GM18873 (cell line): ENCODE measurements at regions not wholly inside any gene's neighbourhood (a gene's known extent, or its start where the extent isn't known, plus 50 kb on each side); places are given as distances from the start of the nearest gene placed in this dataset.
"Not testable (repeated sequence)": the region's sequence is repeated elsewhere in the genome, so short reads cannot be mapped to it uniquely, and the experiment has no call there.

Source experiments
- ATAC-seq: cut with Tn5 transposase; IDR thresholded peaks from one replicate; pipeline ENCODE4 v1.9.1; 2021; ENCODE audit warnings: mild to moderate bottlenecking, moderate library complexity, moderate number of reproducible peaks; ENCODE audit not compliant: unreplicated experiment, low FRiP score

- no peak for ATAC-seq
These were observed 340.0 kb upstream of the NRP1 start for GRCh38 chr10:33674491-33674890.

- ATAC-seq = no peak
These were observed 339.5 kb upstream of the NRP1 start for GRCh38 chr10:33673839-33674415.

DNA sequence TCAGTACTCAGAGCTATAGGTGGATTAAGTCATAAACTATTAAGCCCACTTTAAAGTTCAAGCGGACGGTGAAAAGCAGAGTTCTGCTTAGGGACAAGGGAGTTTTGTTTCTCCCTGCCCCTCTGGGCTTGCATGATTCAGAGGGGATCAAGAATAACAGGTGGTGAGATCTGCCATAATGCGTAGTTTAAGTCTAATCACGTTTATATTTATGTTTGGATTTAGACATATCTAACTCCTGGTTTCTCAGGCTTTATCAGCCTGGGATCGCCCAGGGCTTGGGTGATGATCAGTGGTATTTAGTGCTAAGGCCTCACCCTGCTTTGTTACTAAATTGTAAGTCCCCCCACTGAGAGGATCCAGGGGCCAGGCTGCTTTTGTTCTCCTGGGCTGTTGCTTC is 335.4 kb upstream of the NRP1 start:
- ATAC-seq = no peak

DNA sequence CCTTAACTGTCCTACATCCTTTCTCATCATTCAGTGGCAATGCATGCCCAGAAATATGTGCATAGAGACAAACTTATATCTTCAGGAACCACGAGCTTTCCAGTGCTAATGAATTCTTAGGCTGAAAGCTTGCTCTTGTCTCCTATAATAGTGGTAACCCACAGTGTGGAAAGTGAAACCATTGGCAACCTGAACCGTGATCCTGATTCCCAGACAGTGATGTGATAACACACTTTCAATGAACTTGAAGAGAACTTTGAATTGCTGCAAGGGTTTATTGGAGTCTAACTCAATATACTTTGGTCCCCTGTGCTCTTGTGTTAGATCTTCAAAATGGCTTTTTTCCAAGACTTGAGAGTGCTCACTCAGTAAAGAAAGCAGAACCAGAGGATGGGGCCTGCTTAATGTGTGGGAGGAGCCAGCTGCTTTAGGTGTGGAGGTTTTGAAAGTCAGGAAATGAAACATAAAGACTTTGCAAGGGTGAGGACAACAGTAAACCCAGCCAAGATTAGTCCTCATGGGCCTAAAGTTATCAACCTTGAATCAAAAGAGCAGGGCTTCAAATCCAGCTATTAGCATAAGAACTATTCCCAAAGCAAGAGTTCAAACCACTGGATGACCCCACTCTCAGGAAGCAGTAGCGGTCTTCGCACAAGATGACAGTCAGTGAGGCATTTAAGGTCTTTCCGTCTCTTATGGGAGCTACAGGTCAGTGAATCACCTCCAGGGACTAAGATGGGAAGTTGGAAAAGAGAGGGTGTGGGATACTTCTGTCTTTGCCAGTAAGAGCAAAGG is 332.4 kb upstream of the NRP1 start:
- no peak for ATAC-seq

- ATAC-seq = no peak
These were observed 331.0 kb upstream of the NRP1 start for GRCh38 chr10:33665501-33665900.

DNA sequence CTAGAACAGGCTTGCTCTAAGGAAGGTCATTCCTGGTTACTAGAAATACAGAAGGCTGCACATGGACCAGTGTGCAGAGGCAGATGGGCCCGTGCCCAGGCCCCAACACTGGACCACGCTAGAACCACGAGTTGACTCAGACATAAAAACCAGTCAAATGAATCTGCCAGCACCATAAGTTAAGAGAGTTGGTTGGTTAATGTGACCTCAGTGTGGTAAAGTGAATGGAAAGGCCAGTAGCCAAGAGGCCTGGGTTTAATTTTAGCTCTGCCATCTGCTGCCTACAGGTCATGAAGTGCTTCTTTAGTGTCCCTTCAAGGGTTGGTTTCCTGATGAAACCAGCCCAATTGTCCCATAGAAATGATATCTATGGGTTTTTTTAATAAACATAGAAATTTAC is 329.6 kb upstream of the NRP1 start:
- no peak for ATAC-seq

GRCh38 chr10:33661580-33662336 is 327.3 kb upstream of the NRP1 start:
- no peak for ATAC-seq

DNA sequence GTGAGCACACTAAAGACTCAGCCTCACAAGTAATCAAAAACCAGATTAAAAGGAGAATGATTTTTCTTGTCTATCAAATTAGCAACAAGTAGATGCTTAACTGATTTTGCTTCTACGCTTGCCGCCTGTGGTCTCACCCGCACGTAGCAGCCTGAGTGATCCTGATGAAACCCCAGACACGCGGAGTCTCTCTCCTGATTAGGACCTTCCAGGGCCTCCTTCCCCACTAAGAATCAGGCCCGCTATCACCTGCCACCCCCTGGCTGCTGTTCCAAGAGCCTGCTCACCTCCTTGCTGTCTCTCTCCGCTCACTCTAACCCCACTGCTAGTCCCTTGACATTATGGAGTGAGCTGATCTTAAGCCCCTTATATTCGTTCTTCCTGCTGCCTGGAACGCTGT is 325.9 kb upstream of the NRP1 start:
- no peak for ATAC-seq

DNA sequence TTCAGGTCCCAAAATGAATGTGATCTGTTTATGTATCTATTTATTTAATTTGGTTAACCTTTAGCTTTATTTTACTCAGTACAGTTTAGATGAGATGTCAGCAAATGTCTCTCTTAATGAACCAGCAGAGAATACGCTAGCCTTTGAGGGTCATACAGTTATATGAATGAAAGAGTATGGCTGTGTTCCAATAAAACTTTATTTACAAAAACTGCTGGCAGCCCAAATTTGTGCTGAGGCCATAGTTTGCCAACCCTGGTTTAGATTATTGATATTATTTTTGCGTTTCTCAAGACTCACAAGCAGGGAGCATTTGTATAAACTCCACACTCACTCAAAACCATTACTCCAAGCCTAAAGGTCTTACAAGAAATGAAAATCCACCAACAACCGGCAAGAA is 323.4 kb upstream of the NRP1 start:
- ATAC-seq = no peak

DNA sequence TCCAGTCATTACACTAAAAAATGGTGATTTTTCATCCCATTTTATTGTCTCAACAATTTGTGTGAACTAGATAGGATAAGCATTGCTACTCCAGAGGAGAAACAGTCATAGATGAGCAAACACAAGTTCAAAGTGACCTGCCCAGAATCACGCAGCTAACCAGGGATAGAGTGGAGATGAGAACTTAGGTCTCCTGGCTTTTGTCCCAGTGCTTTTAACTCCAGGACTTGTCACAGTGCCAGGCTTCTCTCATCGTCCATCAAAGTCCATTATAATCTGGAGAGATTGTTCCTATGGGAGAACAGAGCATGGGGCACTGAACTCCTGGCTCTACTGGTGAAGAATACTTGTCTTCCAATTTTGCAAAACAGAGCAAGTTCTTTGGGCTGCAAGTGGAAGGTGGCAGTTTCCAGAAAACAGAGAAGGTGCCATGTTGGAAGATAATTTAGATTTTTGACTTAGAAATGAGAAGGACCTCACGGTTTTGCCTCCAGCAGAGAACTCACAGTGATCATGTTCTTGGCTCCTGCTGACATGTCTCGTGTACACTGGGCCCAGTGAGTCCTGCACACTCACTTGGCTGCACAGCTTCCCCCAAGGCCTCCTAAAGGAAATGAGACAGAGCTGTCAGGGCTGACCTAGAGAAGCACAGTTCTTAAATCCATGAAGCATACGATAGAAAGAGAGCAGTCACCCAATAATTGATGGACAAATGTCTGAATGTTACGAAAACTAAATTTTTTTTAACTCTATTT is 322.9 kb upstream of the NRP1 start:
- no peak for ATAC-seq

DNA sequence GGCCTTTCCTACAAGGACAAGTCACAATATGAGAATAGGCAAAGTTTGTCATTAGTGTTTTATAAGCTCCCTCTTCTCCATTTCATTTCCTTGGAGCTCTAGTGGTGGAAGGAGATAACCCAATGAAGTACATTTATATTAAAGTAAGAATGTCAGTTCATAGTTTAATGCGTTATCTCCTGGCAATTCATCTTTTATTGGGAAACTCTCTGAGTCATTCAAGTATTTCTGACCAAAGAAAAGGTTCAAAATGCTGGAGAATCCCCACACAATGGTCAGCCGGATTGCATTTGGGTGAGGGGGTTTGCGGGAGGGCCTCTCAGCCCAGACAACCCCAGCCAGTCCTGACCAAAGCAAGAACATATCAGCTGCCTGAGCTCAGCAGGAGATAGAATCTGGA is 321.5 kb upstream of the NRP1 start:
- no peak for ATAC-seq

GRCh38 chr10:33655165-33655815 is 320.8 kb upstream of the NRP1 start:
- no peak for ATAC-seq

DNA sequence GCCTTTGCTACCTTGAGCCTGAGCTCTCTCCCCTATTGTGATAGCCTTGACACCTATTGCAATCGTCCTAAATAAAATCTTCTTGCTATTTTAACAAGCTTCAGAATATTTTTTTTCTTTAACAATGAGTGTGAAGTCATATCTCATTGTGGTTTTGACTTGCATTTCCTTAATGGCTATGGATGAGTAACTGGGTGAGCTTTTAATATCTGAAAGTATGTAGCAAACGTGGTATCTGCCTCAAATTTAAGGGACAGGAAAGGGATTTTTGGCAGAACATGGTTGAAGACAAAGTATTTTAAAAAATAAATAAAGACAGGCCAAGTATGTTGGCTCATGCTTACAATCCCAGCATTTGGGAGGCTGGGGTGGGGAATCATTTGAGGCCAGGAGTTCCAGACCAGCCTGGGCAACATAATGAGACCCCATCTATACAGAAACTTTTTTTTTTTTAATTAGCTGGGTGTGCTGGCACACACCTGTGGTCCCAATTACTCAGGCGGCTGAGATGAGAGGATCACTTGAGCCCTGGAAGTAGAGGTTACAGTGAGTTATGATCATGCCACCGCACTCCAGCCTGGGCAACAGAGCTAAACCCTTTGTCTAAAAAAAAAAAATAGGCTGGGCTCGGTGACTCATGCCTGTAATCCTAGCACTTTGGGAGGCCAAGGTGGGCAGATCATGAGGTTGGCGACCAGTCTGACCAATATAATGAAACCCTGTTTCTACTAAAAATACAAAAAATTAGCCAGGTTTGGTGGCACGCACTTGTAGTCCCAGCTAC is 319.3 kb upstream of the NRP1 start:
- no peak for ATAC-seq

DNA sequence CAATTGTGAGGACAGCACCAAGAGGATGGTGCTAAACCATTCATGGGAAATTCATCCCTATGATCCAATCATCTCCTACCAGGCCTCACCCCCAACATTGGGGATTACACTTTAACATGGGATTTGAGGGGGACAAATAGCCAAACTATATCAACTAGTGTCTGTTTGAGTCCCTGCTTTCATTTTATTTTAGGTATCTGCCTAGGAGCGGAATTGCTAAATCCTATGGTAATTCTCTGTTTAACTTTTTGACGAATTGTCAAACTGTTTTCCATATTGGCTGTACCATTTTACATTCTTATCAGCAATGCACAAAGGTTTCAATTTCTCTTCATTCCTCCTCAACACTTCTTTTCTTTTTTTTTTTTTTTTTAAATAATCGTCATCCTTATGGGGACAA is 318.4 kb upstream of the NRP1 start:
- no peak for ATAC-seq

DNA sequence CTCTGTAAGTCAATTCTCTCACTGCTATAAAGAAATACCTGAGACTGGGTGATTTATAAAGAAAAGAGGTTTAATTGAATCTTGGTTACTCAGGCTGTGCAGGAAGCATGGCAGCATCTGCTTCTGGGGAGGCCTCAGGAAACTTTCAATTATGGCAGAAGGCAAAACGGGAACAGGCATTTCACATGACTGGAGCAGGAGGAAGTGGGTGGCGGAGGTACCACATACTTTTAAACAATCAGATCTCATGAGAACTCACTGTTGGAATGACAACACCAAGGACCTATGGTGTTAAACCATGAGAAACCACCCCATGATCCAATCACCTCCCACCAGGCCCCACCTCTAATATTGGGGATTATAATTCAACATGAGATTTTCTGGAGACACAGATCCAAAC is 315.7 kb upstream of the NRP1 start:
- ATAC-seq = not testable (repeated sequence)

DNA sequence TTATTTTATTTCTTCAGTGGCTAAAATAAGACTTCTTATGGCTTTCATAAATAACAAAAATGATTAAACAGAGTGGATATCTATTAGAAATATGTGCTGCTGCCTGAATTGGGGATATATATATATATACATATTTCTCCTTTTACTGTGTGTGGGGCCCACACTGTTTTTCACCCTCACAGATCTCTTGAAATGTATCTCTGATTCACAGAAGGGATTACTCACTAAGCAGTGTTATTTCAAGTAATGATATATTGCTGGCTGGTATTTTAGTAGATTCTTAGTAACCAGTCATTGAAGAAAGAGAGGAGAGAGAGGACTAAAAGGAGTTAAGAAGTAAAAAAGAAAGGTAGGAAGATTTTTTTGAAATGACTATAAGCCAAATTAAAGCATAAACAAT is 308.6 kb upstream of the NRP1 start:
- ATAC-seq = no peak

- no peak for ATAC-seq
These were observed 304.4 kb upstream of the NRP1 start for GRCh38 chr10:33638891-33639290.

GRCh38 chr10:33638374-33638773 is 303.9 kb upstream of the NRP1 start:
- no peak for ATAC-seq

DNA sequence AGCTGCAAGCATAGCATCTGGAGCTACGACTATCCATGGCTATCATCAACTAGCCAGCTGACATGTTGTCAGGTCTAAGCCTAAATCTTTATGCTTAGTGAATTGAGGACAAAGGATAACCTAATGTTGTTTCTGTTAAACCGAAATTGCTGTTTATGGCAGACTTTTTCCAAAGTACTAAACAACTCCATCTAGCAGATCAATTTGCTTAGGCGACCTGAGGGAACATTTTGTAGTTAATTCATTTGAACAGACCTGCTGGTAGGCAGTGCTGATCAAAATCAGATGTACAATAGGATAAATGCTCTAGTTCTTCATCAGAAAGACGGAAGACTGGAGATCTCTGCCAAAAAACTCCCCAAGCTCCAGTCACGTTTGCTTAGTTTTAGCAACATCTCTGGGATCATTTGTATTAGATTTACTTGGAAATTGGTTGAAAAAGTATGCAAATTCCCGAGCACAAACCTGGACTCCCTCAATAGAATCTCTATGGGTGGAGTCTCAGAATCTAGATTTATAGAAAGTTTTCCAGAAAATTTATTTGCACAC is 301.6 kb upstream of the NRP1 start:
- no peak for ATAC-seq
